ENCODE measurements at regions not wholly inside any gene's neighbourhood (a gene's known extent, or its start where the extent isn't known, plus 50 kb on each side); places are given as distances from the start of the nearest gene placed in this dataset.

GRCh38 chr14:84343656-84344055 lies 1186.3 kb upstream of the FLRT2 start:
- Histone ChIP-seq H3K4me3 (no peak overlapping the region), H3K79me2 (no peaks in the 10 kb centered on the region), H3K9me2 (replicated peaks; ENCODE audit: insufficient read depth) (no peaks in the 10 kb centered on the region), H3K4me2 (no peak overlapping the region), H3K9me3 (ENCODE audit: low read depth) (no peaks in the 10 kb centered on the region), H4K20me1 (ENCODE audit: insufficient read depth, poor library complexity, severe bottlenecking) (no peaks in the 10 kb centered on the region), H3K27ac (no peak overlapping the region), H3K27me3 (no peaks in the 10 kb centered on the region), H3K4me1 (ENCODE audit: insufficient read depth) (no peaks in the 10 kb centered on the region), H3K36me3 (replicated peaks; ENCODE audit: insufficient read depth, low read depth) (no peaks in the 10 kb centered on the region), H2AFZ (no peak overlapping the region)
- 68% methylated on average over 3 of the region's 3 CpGs for WGBS (ENCODE audit: low lambda C conversion rate, missing lambda C conversion rate)
- TF ChIP-seq EZH2phosphoT487 (IDR thresholded peaks at IDR 0.05; ENCODE audit: low read depth, severe bottlenecking, unreplicated experiment) (no peak), CTCF (IDR thresholded peaks at IDR 0.05; ENCODE audit: poor library complexity) (no peak), EZH2 (IDR thresholded peaks at IDR 0.05; ENCODE audit: borderline replicate concordance) (no peak)
- peak; percentile 10 for DNase-seq (ENCODE audit: low spot score)

- no peak overlapping the region for H3K27ac ChIP-seq
- no peaks in the 10 kb centered on the region for H4K20me1 ChIP-seq (ENCODE audit: insufficient read depth, poor library complexity, severe bottlenecking)
- no peaks in the 10 kb centered on the region for H3K9me2 ChIP-seq (replicated peaks; ENCODE audit: insufficient read depth)
- no peak overlapping the region for H3K4me3 ChIP-seq
- no peaks in the 10 kb centered on the region for H3K36me3 ChIP-seq (replicated peaks; ENCODE audit: insufficient read depth, low read depth)
- no peak for DNase-seq (ENCODE audit: low spot score)
- no peaks in the 10 kb centered on the region for H3K4me1 ChIP-seq (ENCODE audit: insufficient read depth)
- no peaks in the 10 kb centered on the region for H3K27me3 ChIP-seq
- H3K79me2 ChIP-seq, result no peaks in the 10 kb centered on the region
- H3K9me3 ChIP-seq (ENCODE audit: low read depth), result peaks cover under 1% of the 10 kb centered on the region
- TF ChIP-seq EZH2 (IDR thresholded peaks at IDR 0.05; ENCODE audit: borderline replicate concordance) (no peak), EZH2phosphoT487 (IDR thresholded peaks at IDR 0.05; ENCODE audit: low read depth, severe bottlenecking, unreplicated experiment) (no peak), CTCF (IDR thresholded peaks at IDR 0.05; ENCODE audit: poor library complexity) (no peak)
- H3K4me2 ChIP-seq, result no peak overlapping the region
- H2AFZ ChIP-seq, result no peak overlapping the region
Measured at GRCh38 chr14:84351646-84352045, 1178.3 kb upstream of the FLRT2 start.

- H3K4me3 ChIP-seq, result no peak overlapping the region
- TF ChIP-seq EZH2 (IDR thresholded peaks at IDR 0.05; ENCODE audit: borderline replicate concordance) (no peak), CTCF (IDR thresholded peaks at IDR 0.05; ENCODE audit: poor library complexity) (no peak), EZH2phosphoT487 (IDR thresholded peaks at IDR 0.05; ENCODE audit: low read depth, severe bottlenecking, unreplicated experiment) (no peak)
- 89% methylated on average over 2 of the region's 2 CpGs for WGBS (ENCODE audit: low lambda C conversion rate, missing lambda C conversion rate)
- no peak overlapping the region for H3K4me2 ChIP-seq
- H3K9me2 ChIP-seq (replicated peaks; ENCODE audit: insufficient read depth), result no peaks in the 10 kb centered on the region
- H2AFZ ChIP-seq, result no peak overlapping the region
- H3K9me3 ChIP-seq (ENCODE audit: low read depth), result peaks cover 7% of the 10 kb centered on the region
- no peak overlapping the region for H3K27ac ChIP-seq
- no peaks in the 10 kb centered on the region for H4K20me1 ChIP-seq (ENCODE audit: insufficient read depth, poor library complexity, severe bottlenecking)
- no peaks in the 10 kb centered on the region for H3K27me3 ChIP-seq
- no peaks in the 10 kb centered on the region for H3K79me2 ChIP-seq
- DNase-seq (ENCODE audit: low spot score), result no peak
- no peaks in the 10 kb centered on the region for H3K36me3 ChIP-seq (replicated peaks; ENCODE audit: insufficient read depth, low read depth)
- H3K4me1 ChIP-seq (ENCODE audit: insufficient read depth), result no peaks in the 10 kb centered on the region
Measured at GRCh38 chr14:84361476-84361875, 1168.5 kb upstream of the FLRT2 start.

- Histone ChIP-seq H3K36me3 (replicated peaks; ENCODE audit: insufficient read depth, low read depth) (no peaks in the 10 kb centered on the region), H3K27me3 (no peaks in the 10 kb centered on the region), H3K4me3 (no peak overlapping the region), H3K79me2 (no peaks in the 10 kb centered on the region), H3K9me2 (replicated peaks; ENCODE audit: insufficient read depth) (no peaks in the 10 kb centered on the region), H2AFZ (no peak overlapping the region), H3K4me1 (ENCODE audit: insufficient read depth) (no peaks in the 10 kb centered on the region), H3K9me3 (ENCODE audit: low read depth) (no peaks in the 10 kb centered on the region), H4K20me1 (ENCODE audit: insufficient read depth, poor library complexity, severe bottlenecking) (no peaks in the 10 kb centered on the region), H3K27ac (no peak overlapping the region), H3K4me2 (no peak overlapping the region)
- no peak for DNase-seq (ENCODE audit: low spot score)
- no peak for TF ChIP-seq EZH2phosphoT487 (IDR thresholded peaks at IDR 0.05; ENCODE audit: low read depth, severe bottlenecking, unreplicated experiment)
- no peak for TF ChIP-seq EZH2 (IDR thresholded peaks at IDR 0.05; ENCODE audit: borderline replicate concordance)
- no peak for TF ChIP-seq CTCF (IDR thresholded peaks at IDR 0.05; ENCODE audit: poor library complexity)
Measured at GRCh38 chr14:84375235-84375634, 1154.7 kb upstream of the FLRT2 start.
